ENCODE measurements at regions not wholly inside any gene's neighbourhood (a gene's known extent, or its start where the extent isn't known, plus 50 kb on each side); places are given as distances from the start of the nearest gene placed in this dataset.

GRCh38 chr4:12975511-12975910 lies 508.6 kb downstream of the RAB28 start:
- no peak overlapping the region for H3K4me3 ChIP-seq (ENCODE audit: low read depth, low read length)
- TF ChIP-seq, protein P1, sequence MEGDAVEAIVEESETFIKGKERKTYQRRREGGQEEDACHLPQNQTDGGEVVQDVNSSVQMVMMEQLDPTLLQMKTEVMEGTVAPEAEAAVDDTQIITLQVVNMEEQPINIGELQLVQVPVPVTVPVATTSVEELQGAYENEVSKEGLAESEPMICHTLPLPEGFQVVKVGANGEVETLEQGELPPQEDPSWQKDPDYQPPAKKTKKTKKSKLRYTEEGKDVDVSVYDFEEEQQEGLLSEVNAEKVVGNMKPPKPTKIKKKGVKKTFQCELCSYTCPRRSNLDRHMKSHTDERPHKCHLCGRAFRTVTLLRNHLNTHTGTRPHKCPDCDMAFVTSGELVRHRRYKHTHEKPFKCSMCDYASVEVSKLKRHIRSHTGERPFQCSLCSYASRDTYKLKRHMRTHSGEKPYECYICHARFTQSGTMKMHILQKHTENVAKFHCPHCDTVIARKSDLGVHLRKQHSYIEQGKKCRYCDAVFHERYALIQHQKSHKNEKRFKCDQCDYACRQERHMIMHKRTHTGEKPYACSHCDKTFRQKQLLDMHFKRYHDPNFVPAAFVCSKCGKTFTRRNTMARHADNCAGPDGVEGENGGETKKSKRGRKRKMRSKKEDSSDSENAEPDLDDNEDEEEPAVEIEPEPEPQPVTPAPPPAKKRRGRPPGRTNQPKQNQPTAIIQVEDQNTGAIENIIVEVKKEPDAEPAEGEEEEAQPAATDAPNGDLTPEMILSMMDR (IDR thresholded peaks at IDR 0.05; ENCODE audit: low read depth, low read length, missing control alignments), result no peak
- DNase-seq (ENCODE audit: low read depth), result no peak

- H3K4me3 ChIP-seq (ENCODE audit: low read depth, low read length), result no peak overlapping the region
Measured at GRCh38 chr4:12973522-12973921, 510.6 kb downstream of the RAB28 start.

DNA sequence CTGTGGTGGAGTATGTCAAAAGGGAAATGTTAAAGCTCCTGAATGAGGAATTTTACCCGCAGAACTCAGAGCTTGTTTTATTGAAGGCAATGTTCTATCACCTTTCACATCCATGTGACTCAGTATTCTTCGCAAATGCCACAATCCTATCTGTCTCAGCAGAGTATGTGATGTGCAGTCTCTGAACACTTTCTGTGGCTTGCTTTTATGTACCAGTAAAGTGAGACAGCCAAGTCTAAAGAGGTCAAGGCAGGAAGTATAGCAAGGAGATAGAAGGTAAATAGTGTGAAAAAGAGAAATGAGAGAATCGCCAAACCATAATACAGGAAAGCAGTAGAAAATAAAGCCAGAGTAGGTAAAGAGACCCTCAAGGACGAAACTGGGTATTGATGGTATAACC lies 515.8 kb downstream of the RAB28 start:
- DNase-seq (ENCODE audit: low read depth), result no peak
- H3K4me3 ChIP-seq (ENCODE audit: low read depth, low read length), result no peak overlapping the region
- TF ChIP-seq, protein P1 (IDR thresholded peaks at IDR 0.05; ENCODE audit: low read depth, low read length, missing control alignments), result no peak

More at GRCh38 chr4:12973522-12973921, 510.6 kb downstream of the RAB28 start:
- DNase-seq (ENCODE audit: low read depth), result no peak
- TF ChIP-seq, protein P1 (IDR thresholded peaks at IDR 0.05; ENCODE audit: low read depth, low read length, missing control alignments), result no peak

GRCh38 chr4:12966726-12967125 lies 517.4 kb downstream of the RAB28 start:
- no peak overlapping the region for H3K4me3 ChIP-seq (ENCODE audit: low read depth, low read length)
- TF ChIP-seq, protein P1 (IDR thresholded peaks at IDR 0.05; ENCODE audit: low read depth, low read length, missing control alignments), result no peak
- no peak for DNase-seq (ENCODE audit: low read depth)

- DNase-seq (ENCODE audit: low read depth), result no peak
- H3K4me3 ChIP-seq (ENCODE audit: low read depth, low read length), result no peak overlapping the region
- TF ChIP-seq, protein P1 (IDR thresholded peaks at IDR 0.05; ENCODE audit: low read depth, low read length, missing control alignments), result no peak
Measured at GRCh38 chr4:12965334-12965733, 518.8 kb downstream of the RAB28 start.

DNA sequence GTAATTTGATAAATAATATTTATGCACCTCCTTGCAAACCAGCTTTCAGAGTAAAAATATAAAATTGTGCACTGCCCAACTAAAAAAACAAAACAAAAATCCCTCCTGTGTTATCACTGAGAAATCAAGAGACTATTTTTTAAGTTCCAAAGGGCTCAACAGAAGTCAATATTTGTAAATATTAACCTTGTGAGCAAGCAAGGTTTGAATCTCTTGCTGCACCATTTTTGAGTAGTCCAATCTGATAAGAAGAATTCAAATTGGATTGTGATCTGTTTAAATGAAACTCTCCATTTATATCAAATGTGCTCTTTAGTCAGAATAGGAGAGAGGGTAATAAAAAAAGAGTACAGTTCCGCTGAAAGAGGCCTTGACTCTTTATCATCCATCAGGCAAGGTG lies 520.2 kb downstream of the RAB28 start:
- DNase-seq (ENCODE audit: low read depth), result no peak
- no peak overlapping the region for H3K4me3 ChIP-seq (ENCODE audit: low read depth, low read length)
- TF ChIP-seq, protein P1 (IDR thresholded peaks at IDR 0.05; ENCODE audit: low read depth, low read length, missing control alignments), result no peak

GRCh38 chr4:12963291-12963690 lies 520.8 kb downstream of the RAB28 start:
- no peak overlapping the region for H3K4me3 ChIP-seq (ENCODE audit: low read depth, low read length)
- DNase-seq (ENCODE audit: low read depth), result no peak
- TF ChIP-seq, protein P1 (IDR thresholded peaks at IDR 0.05; ENCODE audit: low read depth, low read length, missing control alignments), result no peak

Data from GM12864 (cell line).